ENCODE measurements at regions not wholly inside any gene's neighbourhood (a gene's known extent, or its start where the extent isn't known, plus 50 kb on each side); places are given as distances from the start of the nearest gene placed in this dataset.

- TF ChIP-seq TEAD4 (IDR thresholded peaks at IDR 0.05; ENCODE audit: borderline replicate concordance, insufficient read depth): no peak
- no peak for TF ChIP-seq MEF2A (IDR thresholded peaks at IDR 0.05; ENCODE audit: borderline replicate concordance, low read depth)
- TF ChIP-seq NFIC (IDR thresholded peaks at IDR 0.05; ENCODE audit: borderline replicate concordance): no peak
- TF ChIP-seq YY1 (IDR thresholded peaks at IDR 0.05; ENCODE audit: low read depth): no peak
- TF ChIP-seq NRF1 (IDR thresholded peaks at IDR 0.05; ENCODE audit: low read depth, low read length): no peak
- TF ChIP-seq CTCF (IDR thresholded peaks at IDR 0.05): no peak
- TF ChIP-seq EZH2phosphoT487 (IDR thresholded peaks at IDR 0.05; ENCODE audit: borderline replicate concordance, low read depth): no peak
- TF ChIP-seq TAF1 (IDR thresholded peaks at IDR 0.05; ENCODE audit: borderline replicate concordance, low read depth, low read length): no peak
- no peak for TF ChIP-seq FOXJ3 (CRISPR knock-in tag; IDR thresholded peaks at IDR 0.05)
Measured at GRCh38 chr11:127059750-127060149, 59.2 kb upstream of the KIRREL3 start (continued).

GRCh38 chr11:127059286-127059685, 58.7 kb upstream of the KIRREL3 start:
- TF ChIP-seq ELF1 (IDR thresholded peaks at IDR 0.05) (no peak), RAD21 (IDR thresholded peaks at IDR 0.05; ENCODE audit: low read length) (no peak), USF2 (IDR thresholded peaks at IDR 0.05; ENCODE audit: borderline replicate concordance, low read depth, low read length) (no peak), FOSL2 (IDR thresholded peaks at IDR 0.05; ENCODE audit: borderline replicate concordance, low read depth) (no peak), USF1 (IDR thresholded peaks at IDR 0.05; ENCODE audit: borderline replicate concordance, low read depth) (no peak), YY1 (IDR thresholded peaks at IDR 0.05; ENCODE audit: low read depth) (no peak), RXRA (IDR thresholded peaks at IDR 0.05; ENCODE audit: borderline replicate concordance, low read depth) (no peak), FOXJ3 (CRISPR knock-in tag; IDR thresholded peaks at IDR 0.05) (no peak), TCF12 (IDR thresholded peaks at IDR 0.05) (no peak), MEF2A (IDR thresholded peaks at IDR 0.05; ENCODE audit: borderline replicate concordance, low read depth) (no peak), TEAD4 (IDR thresholded peaks at IDR 0.05; ENCODE audit: borderline replicate concordance, insufficient read depth) (no peak), GATA2 (CRISPR knock-in tag; IDR thresholded peaks at IDR 0.05) (no peak), TAF1 (IDR thresholded peaks at IDR 0.05; ENCODE audit: borderline replicate concordance, low read depth, low read length) (no peak), MXI1 (IDR thresholded peaks at IDR 0.05; ENCODE audit: low read depth, low read length) (no peak), POLR2AphosphoS5 (IDR thresholded peaks at IDR 0.05; ENCODE audit: low read depth, low read length) (no peak)
- ChIA-PET POLR2A (no interaction called here), CTCF (interaction anchor here (0.6 to 2.6 kb wide), 2 partner anchors 15 to 170 kb away, joined by 3 to 9 read pairs; no protein-coding TSS in a partner anchor)
- 78% methylated on average over 10 of the region's 11 CpGs for WGBS (ENCODE audit: low lambda C conversion rate)
- Histone ChIP-seq H3K9ac (no peak overlapping the region), H3K79me2 (ENCODE audit: insufficient read depth) (no peaks in the 10 kb centered on the region), H3K9me3 (no peaks in the 10 kb centered on the region), H3K9me2 (no peaks in the 10 kb centered on the region), H3K27ac (ENCODE audit: low read depth in 2 of 2, low read length in 1 of 2) (no peak overlapping the region), H4K20me1 (ENCODE audit: insufficient read depth) (no peaks in the 10 kb centered on the region), H3K4me3 (ENCODE audit: low read depth in 2 of 2, low read length in 1 of 2) (no peak overlapping the region), H3K4me1 (ENCODE audit: control insufficient read depth in 1 of 2, insufficient read depth in 2 of 2, low read depth in 1 of 2, low read length in 1 of 2) (no peaks in the 10 kb centered on the region), H3K36me3 (replicated peaks in 1 of 2; ENCODE audit: control insufficient read depth in 1 of 2, insufficient read depth in 2 of 2, low read length in 1 of 2) (no peaks in the 10 kb centered on the region), H3K4me2 (no peak overlapping the region), H3F3A (replicated peaks; ENCODE audit: insufficient read depth) (no peaks in the 10 kb centered on the region), H2AFZ (ENCODE audit: low read depth) (no peak overlapping the region), H3K27me3 (ENCODE audit: insufficient read depth) (no peaks in the 10 kb centered on the region; the same call in 1 of the 2 replicates)
- DNase-seq: no peak

All from SK-N-SH (cell line).